ENCODE measurements at regions not wholly inside any gene's neighbourhood (a gene's known extent, or its start where the extent isn't known, plus 50 kb on each side); places are given as distances from the start of the nearest gene placed in this dataset.
"Not testable (repeated sequence)": the region's sequence is repeated elsewhere in the genome, so short reads cannot be mapped to it uniquely, and the experiment has no call there.

DNA sequence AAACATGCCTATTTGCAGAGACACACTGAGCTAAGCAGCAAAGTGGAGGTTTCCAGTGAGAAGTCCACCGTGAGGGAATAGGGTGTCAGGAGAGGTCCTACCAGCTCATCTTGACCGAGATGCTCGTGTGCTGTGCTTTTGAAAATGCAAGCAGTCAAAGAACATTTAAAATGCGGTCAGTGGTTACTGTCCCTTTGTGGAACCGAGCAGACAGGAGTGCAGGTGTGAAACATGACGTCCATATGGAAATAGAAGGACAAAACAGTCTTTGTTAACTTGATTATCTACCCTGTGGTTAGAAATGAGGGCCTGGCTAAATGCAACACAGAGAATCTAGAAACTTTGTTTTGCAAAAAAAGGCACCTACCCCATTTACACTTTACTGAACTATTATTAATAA is 473.3 kb downstream of the SPATA31A6 start:
- DNase-seq (ENCODE audit: low read depth in 2 of 2) = not testable (repeated sequence)

DNA sequence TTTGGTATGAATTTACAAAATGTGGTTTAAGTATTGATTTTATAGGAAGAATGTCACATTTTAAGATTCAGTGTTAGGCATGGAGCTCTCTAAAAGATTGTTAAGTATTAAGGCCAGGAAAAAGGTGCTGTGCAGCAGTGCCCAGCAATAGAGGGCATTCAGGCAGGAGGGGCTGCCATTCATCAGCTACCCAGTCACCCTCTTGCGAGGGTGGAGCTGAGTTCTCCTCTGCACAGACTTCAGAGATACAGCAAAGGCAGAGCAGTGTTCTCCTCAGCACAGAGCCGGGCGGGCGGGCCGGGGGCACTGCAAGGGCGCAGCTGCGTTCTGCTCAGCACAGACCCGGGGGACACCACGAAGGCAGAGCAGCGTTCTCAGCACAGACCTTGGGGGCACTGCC is 474.0 kb downstream of the SPATA31A6 start:
- not testable (repeated sequence) for DNase-seq (ENCODE audit: low read depth in 2 of 2)

DNA sequence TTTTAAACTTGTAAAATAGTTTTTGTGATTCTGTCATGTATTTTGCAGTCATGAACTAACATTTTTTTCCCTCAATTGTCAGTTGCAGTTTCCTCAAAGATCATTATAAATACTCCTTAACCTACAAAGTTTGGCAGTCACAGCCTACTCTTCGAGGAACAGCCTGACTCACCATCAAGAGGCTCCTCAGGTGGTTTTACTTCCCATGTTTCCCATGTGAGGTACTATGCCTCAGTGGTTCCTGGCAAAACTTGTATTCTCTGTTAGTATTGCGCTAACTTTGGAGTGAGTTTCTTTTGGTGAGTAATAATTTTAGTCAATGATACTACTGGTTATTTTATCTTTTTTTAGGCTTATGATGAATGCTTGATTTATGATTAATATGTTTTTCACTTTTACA is 513.7 kb downstream of the SPATA31A6 start:
- DNase-seq (ENCODE audit: low read depth in 2 of 2) = not testable (repeated sequence)

DNA sequence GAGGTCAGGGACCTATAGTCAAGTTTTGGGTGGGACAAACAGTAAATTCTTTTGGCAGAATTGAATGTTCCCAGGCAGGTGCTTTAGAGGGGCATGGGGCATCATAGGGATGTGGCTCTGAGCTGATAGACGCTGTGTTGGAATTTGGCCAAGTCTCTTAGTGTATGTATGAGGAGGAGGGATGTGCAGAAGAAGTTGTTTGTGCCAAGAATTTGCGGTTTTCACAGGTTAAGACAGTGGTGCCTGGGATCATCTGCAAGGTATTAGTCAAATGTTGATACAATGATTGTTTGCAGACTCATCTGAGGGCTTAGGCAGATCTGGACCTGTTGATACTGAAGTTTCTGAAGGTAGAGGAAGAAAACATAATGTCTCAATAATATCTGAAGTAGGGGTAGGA is 519.4 kb downstream of the SPATA31A6 start:
- not testable (repeated sequence) for DNase-seq (ENCODE audit: low read depth in 2 of 2)

DNA sequence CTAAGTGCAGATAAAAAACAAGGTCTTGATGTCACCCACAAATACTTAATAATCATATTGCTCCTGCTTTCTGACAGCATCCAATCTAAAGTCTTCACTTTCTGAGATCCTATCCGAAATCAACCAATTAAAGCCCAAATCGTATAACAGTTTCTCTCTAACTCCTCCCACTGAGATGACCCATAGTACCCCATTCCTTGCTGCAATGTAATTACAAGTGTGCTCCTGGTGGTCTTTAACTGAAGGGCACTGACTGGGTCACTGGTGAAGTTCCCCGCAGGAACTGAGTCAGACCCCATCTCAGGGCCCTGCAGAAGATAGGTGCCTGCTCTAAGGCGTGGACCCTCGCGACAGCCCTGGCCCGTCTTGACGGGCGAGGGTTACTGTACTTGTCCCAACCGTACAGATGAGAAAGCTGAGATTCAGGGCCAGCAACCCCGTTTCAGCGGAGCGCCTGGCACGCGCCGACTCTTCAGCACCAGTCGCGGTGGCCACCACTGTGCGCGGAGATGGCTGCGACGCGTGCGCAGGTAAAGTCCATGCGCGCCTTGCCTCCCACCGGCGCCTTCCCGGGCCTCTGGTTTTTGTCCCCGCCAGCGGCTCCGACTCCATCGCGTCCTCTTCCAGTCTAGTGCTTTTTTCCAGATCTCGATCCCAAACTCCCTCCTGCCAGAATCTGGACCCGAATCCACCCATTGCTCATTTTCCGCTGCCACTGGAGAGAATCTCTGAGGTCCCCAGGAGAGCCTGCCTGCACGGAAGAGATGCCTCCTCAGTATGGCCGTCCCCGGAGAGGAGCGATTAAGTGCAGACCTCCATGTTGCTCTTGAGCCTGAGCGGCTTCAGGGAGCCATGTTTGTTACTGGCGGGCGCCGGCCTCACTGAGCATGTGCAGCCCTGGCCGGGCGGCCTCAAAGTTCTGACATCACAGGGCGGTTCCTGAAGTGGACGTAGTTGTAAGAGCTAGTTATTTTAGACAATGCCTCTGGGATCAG is 541.7 kb downstream of the SPATA31A6 start:
- DNase-seq (ENCODE audit: low read depth in 2 of 2) = not testable (repeated sequence)

DNA sequence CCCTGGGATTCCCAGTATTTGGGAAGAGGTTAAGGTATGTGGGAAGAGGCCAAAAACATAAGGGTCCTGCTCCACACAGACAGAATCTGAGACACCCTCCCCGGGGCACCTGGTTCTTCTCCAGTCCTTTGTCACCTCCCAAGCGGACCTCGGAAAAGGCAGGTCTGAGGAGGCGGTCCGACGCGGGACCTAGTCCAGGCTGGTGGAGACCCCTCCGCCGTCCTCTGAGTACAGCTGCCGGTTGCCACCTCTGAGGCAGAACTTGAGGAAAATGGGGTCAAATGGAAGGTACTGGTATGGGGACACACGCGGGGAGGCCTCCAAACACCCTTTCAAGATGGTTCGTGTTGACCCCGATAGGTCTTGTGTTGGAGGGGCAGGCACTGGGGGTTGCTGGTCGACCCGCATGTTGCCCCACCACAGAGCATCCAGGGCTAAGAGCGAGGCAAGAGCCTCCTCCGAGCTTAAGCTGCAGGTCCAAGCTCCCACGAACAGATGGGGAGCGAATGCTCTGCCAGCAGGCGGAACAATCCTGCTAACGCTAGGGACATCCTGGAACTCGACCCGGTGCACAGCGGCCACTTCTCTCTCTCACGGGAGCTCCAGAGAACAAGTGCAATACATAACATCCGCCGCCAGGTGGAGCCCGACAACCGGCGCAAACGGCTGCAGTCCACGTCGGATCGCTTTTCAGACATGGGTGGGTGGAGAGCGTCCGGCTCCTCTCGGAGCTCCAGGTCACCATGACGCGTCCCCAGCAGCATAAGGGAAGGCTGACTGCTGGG is 559.8 kb downstream of the SPATA31A6 start:
- peak; percentile 61 to 62 for DNase-seq (ENCODE audit: low read depth in 2 of 2)

DNA sequence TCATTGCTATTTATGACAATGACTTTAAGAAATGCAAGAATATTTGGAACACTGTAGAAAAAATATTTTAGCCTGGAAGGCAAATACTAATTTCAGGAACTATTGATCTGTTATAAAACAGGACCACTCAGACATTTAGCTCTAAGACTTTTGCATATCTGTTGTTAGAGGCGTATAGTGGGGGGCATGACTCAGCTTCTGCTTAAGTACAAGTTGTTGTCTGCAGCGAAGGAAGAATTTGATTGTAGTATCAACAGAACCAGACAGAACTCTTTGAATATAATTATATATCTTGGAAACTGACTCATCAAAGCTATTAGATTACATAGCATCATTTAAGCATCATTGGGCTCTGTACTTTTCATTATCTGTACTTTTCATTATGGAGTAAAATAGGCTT is 573.8 kb downstream of the SPATA31A6 start:
- not testable (repeated sequence) for DNase-seq (ENCODE audit: low read depth in 2 of 2)

DNA sequence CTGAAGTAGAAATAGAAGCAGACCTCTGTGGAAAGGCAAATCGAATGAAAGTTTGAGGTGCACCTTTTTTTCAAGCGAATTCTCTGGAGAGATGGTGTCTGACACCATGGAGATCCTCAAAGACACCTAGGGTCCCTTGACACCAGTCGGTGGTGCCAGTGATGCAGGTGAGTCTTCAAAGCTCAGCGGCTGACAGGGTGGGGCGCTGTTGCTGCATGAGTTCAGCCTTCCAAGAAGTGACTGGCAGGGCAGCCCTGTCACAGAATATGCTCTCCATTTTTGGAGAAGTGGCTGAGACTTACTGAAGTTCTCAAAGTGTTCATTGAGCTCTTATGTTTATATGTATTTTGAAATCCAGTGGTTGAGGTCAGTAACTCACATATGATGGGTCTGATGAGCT is 575.9 kb downstream of the SPATA31A6 start:
- DNase-seq (ENCODE audit: low read depth in 2 of 2) = not testable (repeated sequence)

DNA sequence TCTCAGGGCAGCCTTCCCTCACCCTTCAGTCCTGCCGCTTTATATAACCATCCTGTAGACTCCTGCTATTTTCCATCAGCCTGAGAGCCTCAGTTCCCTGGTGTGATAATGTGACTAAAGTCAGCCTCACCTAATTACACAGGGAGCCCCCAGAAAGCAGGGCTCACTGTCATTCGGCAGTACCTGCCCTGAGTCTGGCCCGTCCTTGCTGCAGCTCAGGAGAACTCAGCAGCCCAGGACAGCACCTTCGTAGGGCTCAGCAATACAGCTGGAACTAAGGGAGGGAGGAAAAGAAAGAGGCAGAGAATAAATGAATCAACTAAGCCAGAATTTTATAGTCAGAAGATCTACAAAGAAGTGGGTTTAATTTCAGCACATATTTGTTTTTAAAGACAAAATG is 598.7 kb downstream of the SPATA31A6 start:
- DNase-seq (ENCODE audit: low read depth in 2 of 2) = not testable (repeated sequence)

DNA sequence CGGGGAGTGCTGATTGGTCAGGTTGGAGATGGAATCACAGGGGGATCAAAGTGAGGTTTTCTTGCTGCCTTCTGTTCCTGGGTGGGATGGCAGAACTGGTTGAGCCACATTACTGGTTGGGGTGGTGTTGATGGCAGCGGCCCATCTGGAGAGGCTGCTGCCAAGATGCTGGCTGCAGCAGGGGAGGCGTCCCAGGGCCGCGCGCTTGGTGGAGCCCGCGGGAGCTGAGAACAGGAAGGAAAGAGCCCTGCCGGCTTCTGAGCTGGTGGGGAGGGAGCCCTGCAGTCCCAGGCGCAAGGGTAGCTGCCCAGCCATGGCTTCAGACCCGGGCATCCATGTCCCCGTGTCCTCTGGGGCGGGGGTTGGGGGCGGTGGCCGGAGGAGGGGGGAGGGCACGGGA is 609.3 kb downstream of the SPATA31A6 start:
- DNase-seq (ENCODE audit: low read depth in 2 of 2) = not testable (repeated sequence)

DNA sequence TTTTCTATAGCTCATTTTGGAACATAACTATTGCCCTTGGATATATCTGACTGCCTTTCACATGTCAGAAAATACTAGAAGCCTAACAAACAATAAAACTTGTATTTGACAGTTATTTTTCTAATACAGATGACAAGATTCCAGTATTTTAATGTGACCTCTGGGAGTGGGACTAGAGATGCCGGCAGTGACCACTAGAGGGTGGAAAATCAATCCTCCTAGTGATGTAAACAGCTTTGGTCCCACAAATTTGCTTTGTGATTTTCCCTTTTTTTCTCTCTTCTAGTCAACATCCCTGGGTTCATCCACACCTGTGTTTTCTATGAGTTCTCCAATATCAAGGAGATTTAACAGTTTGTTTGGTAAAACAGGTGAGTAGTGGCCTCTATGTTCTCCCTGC is 615.1 kb downstream of the SPATA31A6 start:
- not testable (repeated sequence) for DNase-seq (ENCODE audit: low read depth in 2 of 2)

DNA sequence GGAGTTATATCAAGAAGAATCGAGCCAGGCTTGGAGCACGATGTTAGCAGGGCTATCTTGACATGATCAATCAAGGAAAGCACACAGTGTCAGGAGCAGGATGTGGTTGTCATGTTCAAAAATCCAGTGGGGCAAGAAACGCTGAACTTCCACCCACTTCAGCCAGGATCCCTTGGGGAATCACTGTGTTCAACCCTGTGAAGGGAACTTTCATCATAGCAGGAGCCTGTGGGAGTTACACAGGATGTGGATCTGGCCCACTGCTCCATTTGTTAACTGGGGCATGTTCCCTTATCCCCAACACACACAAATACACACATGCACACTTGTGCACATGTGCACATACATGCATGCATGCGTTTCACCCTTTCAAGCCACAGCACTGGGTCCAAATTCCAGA is 619.3 kb downstream of the SPATA31A6 start:
- DNase-seq (ENCODE audit: low read depth in 2 of 2) = not testable (repeated sequence)

DNA sequence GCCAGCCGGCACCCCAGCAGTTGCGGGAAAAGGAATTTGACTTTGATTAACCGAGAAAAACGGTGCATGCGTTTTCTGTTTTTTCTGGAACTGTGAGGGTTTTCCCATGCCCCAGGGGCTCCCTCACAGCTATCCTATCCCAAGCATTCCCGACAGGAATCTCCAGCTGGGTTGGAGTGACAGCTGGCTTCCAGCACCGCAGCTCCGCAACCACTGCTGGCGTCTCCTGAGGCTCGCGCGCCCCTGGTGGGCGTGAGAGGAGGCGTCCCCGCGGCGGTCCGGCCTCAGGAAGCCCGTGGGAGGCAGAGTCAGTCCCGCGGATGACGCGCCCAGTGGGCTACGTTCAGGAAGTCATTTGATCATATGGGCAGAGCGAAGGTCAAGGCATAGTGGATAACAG is 623.2 kb downstream of the SPATA31A6 start:
- not testable (repeated sequence) for DNase-seq (ENCODE audit: low read depth in 2 of 2)

DNA sequence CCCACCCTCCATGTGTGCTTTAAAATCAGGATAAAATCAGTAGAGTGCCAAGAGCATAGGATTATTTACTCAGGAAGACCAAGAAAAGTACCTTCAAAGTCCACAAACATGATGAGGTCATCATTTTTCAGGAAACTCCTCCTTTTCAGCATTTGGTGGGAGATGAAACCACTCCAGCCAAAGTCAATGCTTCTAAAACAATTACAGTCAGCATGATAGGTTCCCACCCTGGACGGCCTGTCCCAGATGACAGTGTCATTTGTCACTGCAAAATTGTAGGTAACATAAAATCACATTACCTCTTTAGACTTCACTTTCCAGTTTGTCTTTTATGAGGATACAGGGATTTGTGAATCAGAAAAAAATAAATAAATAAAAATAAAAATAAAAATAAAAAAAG is 638.0 kb downstream of the SPATA31A6 start:
- DNase-seq (ENCODE audit: low read depth in 2 of 2) = not testable (repeated sequence)

DNA sequence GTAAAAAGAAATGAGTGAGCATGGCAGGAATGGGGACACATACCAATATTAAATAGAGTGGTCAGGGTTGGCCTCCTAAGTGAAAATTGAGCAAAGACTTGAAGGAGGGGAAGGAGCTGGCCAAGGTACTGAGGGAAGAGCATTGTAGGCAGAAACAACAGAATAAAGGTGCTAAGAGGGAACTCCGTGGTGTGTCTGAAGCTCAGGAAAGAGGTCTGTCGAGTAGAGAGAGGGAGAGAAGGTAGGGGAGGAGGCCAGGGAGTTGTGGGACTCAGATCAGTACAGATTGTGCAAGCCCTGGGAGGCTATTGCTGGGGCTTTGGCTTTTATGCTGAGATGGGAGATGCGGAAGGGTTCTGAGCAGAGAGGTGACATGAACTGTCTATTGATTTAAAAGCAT is 664.7 kb downstream of the SPATA31A6 start:
- not testable (repeated sequence) for DNase-seq (ENCODE audit: low read depth in 2 of 2)

DNA sequence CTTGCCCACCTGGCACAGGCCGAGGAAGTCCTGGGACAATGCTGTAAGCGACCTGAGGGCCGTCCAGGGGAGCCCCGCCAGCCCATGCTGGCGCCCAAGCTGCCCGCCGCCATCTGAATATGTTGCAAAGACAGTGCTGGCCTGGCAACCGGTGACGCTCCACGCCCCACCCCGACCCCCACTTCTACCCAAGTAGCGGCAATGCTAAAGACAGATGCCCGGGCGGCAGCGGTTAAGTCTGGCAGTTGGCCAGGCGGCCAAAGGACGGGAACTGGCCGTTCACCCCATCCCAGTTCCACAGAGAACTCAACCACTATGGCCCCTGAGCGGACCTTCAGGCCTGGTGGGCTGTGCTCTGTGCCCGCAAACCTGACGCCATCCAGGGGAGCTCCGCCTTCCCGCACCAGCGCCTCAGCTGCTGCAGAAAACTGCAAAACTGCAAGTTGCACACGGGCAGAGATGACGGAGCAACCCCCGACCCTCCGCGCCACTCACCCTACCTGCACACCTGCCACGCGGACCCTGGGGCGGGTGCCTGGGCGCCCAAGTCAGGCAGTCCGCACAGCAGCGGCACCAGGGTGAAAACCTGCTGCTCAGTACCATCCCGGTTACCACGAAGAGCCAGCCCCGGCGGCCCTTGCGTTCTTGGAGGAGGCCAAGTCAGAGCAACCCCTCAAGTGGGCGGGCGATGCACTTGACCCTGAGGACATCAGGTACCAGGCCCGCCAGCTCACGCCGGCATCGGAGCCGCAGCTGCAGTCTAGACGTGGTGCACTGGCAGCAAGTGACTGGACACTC is 667.6 kb downstream of the SPATA31A6 start:
- not testable (repeated sequence) for DNase-seq (ENCODE audit: low read depth in 2 of 2)

DNA sequence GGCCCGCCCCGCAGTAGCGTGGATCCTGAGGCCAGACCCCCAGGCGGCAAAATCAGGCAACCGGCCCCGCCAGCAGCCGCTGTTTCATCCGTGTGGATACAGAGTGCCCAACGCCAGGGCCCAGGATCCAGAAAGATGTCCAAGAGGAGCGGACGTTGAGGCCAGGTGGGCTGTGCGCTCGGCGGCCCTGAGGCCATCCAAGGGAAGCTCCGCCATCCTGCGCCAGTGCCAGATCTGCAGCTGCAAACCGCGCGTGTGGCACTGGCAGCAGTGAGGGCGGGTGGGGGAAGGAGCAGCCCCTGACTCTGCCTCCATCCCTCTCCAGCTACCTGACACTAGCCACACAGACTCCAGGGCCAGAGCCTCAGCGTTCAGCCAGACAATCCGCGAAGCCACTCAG is 668.2 kb downstream of the SPATA31A6 start:
- not testable (repeated sequence) for DNase-seq (ENCODE audit: low read depth in 2 of 2)

DNA sequence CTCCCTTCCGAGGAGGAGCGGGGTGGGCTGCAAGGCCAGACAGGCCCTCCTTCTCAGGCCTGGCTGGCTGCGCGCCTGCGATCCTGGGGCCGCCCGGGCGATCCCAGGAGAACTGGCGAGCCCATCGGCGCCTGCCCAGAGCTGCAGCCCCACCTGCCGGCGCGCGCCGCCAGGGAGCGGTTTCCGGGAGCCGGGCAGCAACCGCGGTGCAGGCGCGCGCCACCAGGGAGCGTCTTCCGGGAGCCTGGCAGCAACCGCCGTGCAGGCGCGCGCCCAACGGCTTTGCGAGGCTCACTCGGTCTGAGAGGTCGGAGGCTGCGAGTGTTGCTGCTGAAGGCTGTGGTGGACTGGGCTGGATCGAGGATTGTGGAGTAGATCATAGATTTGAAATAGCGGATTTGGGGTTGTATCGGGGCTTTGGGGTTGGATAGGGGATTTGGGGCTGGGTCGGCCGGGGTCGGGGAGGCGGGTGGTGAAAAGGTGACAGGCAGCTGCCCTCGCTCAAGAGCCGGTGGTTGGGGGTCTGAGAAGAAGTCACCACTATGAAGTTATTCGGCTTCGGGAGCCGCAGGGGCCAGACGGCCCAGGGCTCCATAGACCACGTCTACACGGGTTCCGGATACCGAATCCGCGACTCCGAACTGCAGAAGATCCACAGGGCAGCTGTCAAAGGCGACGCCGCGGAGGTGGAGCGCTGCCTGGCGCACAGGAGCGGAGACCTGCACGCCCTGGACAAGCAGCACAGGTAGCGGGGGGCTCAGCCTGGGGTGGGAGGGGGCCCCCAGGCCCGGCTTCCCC is 668.9 kb downstream of the SPATA31A6 start:
- peak; percentile 4 to 59 for DNase-seq (ENCODE audit: low read depth in 2 of 2)

DNA sequence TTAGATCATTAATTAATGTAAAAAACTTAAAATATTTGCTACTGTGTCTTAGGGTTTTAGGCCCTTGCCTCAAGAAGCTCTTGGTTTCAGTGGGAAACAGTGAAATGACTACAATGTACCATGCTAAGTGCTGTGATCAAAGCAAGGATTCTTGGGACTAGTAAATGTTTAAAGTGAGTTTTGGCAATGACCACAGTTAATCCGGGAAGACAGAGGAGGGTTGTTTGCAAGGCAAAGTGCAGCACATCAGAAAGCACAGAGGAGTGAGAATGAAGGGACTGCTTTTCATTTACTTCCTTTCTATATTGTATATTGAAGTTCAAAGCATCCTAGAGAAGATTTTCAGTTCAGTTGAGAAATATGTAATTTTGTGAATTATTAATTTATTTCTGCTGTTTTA is 676.7 kb downstream of the SPATA31A6 start:
- not testable (repeated sequence) for DNase-seq (ENCODE audit: low read depth in 2 of 2)

DNA sequence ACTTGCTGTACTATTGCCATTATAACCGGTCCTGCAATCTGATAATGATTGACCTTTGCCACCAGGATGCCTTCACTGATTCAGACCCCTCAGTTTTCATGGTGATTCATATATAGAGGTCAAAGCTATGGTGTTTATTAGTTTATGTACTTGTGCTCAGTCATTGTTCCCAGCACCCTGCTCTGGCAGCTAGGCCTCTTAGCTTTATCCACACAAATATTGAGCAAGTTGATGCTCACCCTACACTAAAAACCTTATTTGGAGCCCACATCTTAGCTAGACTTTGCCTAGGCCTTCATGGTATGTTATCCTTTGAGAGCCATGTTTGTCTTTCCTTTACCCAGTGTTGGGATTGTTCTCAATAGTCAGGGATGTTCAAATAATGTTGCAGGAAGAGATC is 679.0 kb downstream of the SPATA31A6 start:
- not testable (repeated sequence) for DNase-seq (ENCODE audit: low read depth in 2 of 2)

All from dermis microvascular lymphatic vessel endothelial cell (primary cell).